Kidney (tissue), 13 donors: ENCODE measurements at regions not wholly inside any gene's neighbourhood (a gene's known extent, or its start where the extent isn't known, plus 50 kb on each side); places are given as distances from the start of the nearest gene placed in this dataset.
A peak's percentile ranks its signal among the peaks of the same experiment; 100 is the strongest.
"Not testable (repeated sequence)": the region's sequence is repeated elsewhere in the genome, so short reads cannot be mapped to it uniquely, and the experiment has no call there.

Source experiments
- DNase-seq, 5 donors: peaks; one replicate each; pipeline ENCODE4 v3.0.0-alpha.2; 2013 to 2020
- FAIRE-seq: peaks from 2 replicates; lab custom pipeline; 2012; peaks lifted over from hg19 to GRCh38; lab: Jason Lieb, UNC
- H3K27ac ChIP-seq, 2 donors: one replicate each; pipeline ENCODE4 v1.7.0; 2013; ENCODE audit warnings: low read depth in 2 of 2, low read length in 2 of 2, inconsistent platforms in 1 of 2
- H3K27me3 ChIP-seq: one replicate; pipeline ENCODE4 v1.7.1; 2013; ENCODE audit warnings: low read length, inconsistent platforms; ENCODE audit not compliant: control insufficient read depth, insufficient read depth
- H3K36me3 ChIP-seq, 3 donors: one replicate each; pipeline versions ENCODE4 v1.7.0 to v1.7.1; 2013; ENCODE audit warnings: low read length in 3 of 3, control low read depth in 1 of 3, inconsistent platforms in 1 of 3; ENCODE audit not compliant: insufficient read depth in 3 of 3, control insufficient read depth in 2 of 3
- H3K4me1 ChIP-seq, 3 donors: one replicate each; pipeline versions ENCODE4 v1.7.0 to v1.7.1; 2013; ENCODE audit warnings: low read length in 3 of 3, inconsistent platforms in 1 of 3, low read depth in 1 of 3; ENCODE audit not compliant: control insufficient read depth in 2 of 3, insufficient read depth in 2 of 3
- H3K4me3 ChIP-seq, 3 donors: one replicate each; pipeline versions ENCODE4 v1.7.0 to v1.8.1; 2013; ENCODE audit warnings: low read length in 3 of 3, control low read depth in 1 of 3, inconsistent platforms in 1 of 3
- H3K9ac ChIP-seq, 3 donors: one replicate each; pipeline versions ENCODE4 v1.7.0 to v1.7.1; 2013; ENCODE audit warnings: low read length in 3 of 3, control low read depth in 1 of 3, inconsistent platforms in 1 of 3
- H3K9me3 ChIP-seq, 3 donors: one replicate each; pipeline versions ENCODE4 v1.7.0 to v1.7.1; 2013; ENCODE audit warnings: low read length in 3 of 3, control low read depth in 1 of 3, inconsistent platforms in 1 of 3; ENCODE audit not compliant: control insufficient read depth in 2 of 3, insufficient read depth in 1 of 3
- intact Hi-C: fragments of 100-400 bp; cut with DNase I; formaldehyde crosslinking; loops from one replicate; pipeline ENCODE4 v1.11.1; 2022
- TF ChIP-seq, protein P1 (sequence below): IDR thresholded peaks from 3 replicates; pipeline ENCODE4 v1.5.1; 2012; ENCODE audit warnings: mild to moderate bottlenecking, moderate library complexity, borderline replicate concordance; ENCODE audit not compliant: insufficient read depth; ENCODE audit errors: extremely low read depth
- donor health status: control.
- donor health status: control.
- donor health status: control.
- donor health status: control.
- donor health status: control.
- donor health status: DM: yes; HTN: yes; CAD: no.
- donor health status: Normal renal cell carcinoma (clear cell type).

DNA sequence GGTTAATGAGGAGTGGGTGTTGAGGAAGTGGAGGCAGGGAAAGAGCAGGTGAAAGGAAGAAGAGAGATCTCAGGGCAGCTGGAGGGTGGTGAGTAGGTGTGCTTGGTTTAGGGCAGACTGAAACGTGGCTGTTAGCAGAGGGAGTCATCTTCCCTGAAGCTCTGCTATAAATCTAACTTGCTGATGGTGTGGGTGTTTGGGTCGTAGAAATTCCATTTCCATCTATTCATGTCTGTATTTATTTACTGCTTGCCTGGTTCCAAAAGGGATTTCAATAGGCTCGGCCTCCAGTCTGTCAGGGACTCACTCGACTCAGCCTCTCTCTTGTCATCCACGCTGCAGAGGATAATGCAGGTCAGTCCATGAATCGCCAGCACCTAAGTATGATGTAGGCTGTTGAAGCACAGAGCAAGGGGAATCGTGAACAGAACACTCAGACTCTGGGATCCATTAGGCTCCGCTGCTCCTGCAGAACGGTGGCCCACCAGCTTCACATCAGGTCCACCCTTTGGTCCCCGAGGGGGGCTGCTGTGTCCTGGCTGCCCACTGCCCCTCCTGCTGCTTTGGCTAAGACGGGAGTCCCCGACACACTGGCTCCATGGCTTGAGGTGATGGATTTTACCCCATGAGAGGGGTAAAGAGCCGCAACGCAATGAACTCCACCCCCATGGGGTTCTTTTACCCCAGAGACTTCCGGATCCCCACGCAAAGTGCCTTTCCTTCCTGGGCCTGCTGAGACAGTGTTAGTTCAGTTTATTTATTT, 156.2 kb downstream of the RHOU start:
- TF ChIP-seq, protein P1, sequence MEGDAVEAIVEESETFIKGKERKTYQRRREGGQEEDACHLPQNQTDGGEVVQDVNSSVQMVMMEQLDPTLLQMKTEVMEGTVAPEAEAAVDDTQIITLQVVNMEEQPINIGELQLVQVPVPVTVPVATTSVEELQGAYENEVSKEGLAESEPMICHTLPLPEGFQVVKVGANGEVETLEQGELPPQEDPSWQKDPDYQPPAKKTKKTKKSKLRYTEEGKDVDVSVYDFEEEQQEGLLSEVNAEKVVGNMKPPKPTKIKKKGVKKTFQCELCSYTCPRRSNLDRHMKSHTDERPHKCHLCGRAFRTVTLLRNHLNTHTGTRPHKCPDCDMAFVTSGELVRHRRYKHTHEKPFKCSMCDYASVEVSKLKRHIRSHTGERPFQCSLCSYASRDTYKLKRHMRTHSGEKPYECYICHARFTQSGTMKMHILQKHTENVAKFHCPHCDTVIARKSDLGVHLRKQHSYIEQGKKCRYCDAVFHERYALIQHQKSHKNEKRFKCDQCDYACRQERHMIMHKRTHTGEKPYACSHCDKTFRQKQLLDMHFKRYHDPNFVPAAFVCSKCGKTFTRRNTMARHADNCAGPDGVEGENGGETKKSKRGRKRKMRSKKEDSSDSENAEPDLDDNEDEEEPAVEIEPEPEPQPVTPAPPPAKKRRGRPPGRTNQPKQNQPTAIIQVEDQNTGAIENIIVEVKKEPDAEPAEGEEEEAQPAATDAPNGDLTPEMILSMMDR, result no peak
- FAIRE-seq, result no peak
- no peak for DNase-seq
- no peak overlapping the region for H3K27ac ChIP-seq
- H3K36me3 ChIP-seq, result no peaks in the 10 kb centered on the region
- intact Hi-C loops, result no loop called here
- no peaks in the 10 kb centered on the region for H3K9me3 ChIP-seq
- no peak overlapping the region for H3K4me3 ChIP-seq
- H3K4me1 ChIP-seq, result no peaks in the 10 kb centered on the region
- H3K9ac ChIP-seq, result no peak overlapping the region
- H3K27me3 ChIP-seq, result no peaks in the 10 kb centered on the region

DNA sequence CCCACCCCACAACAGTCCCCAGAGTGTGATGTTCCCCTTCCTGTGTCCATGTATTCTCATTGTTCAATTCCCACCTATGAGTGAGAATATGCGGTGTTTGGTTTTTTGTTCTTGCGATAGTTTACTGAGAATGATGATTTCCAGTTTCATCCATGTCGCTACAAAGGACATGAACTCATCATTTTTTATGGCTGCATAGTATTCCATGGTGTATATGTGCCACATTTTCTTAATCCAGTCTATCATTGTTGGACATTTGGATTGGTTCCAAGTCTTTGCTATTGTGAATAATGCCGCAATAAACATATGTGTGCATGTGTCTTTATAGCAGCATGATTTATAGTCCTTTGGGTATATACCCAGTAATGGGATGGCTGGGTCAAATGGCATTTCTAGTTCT, 156.9 kb downstream of the RHOU start:
- H3K9ac ChIP-seq, H3K36me3 ChIP-seq, H3K9me3 ChIP-seq, DNase-seq, H3K27me3 ChIP-seq, FAIRE-seq, intact Hi-C loops, H3K4me3 ChIP-seq, H3K27ac ChIP-seq, H3K4me1 ChIP-seq: not testable (repeated sequence)

DNA sequence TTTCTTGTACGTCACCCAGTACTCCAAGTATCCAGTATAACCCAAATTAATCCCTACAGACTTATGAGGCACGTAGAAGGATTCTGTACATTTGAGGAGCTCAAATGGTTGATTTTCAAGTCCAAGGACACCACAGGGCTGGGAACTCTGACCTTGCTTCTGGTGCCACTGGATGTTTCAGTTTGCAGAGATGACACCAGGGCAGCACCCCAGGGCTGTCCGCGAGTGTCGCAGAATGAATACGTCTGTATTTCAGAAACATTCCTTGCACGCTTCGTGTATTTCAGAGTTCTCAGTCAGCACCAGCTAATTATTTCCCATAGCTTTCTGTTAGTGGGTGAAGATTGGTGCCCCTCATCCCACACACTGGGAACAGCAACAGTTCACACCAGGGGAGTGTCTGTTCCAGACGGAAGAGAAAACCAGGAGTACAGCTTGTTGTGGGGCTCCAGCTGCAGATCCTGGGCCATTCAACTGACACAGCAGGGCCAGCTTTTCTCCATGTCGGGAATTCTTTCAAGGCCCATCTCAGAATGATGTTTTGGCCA, 159.2 kb downstream of the RHOU start:
- no peaks in the 10 kb centered on the region for H3K36me3 ChIP-seq
- intact Hi-C loops, result no loop called here
- no peak overlapping the region for H3K27ac ChIP-seq
- TF ChIP-seq, protein P1, result no peak
- no peaks in the 10 kb centered on the region for H3K9me3 ChIP-seq
- H3K9ac ChIP-seq, result no peak overlapping the region
- no peak overlapping the region for H3K4me3 ChIP-seq
- FAIRE-seq (no peak), DNase-seq (peak in 2 of 5 donors; percentile 29 to 43)
- H3K27me3 ChIP-seq, result no peaks in the 10 kb centered on the region
- no peaks in the 10 kb centered on the region for H3K4me1 ChIP-seq

DNA sequence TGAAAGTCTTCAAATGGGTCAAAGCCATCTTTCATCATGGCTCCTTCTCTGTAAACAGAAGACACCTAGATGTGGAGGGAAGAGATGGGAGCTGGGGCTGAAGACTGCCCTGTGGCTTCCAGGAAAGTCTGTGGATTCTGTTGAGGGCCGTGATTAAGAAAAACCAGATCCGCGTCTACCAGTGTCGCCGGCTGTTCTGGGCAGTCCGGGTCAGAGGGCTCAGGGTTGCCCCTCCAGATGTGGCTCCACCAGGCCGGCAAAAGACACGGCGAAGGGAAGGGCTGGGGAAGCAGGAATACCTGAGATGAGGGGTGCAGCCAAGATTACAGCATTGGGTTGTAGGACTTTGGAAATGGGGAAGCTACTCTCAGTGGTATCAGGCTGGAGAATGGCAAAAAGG, 162.6 kb downstream of the RHOU start:
- H3K27ac ChIP-seq, result no peak overlapping the region
- no peak for DNase-seq
- H3K4me1 ChIP-seq, result peaks cover 0 to 4% (median 3%) of the 10 kb centered on the region in 3 donors
- no peak overlapping the region for H3K9ac ChIP-seq
- TF ChIP-seq, protein P1, result no peak
- no peaks in the 10 kb centered on the region for H3K27me3 ChIP-seq
- no peaks in the 10 kb centered on the region for H3K36me3 ChIP-seq
- H3K9me3 ChIP-seq, result no peaks in the 10 kb centered on the region
- H3K4me3 ChIP-seq, result no peak overlapping the region
- no peak for FAIRE-seq
- intact Hi-C loops, result no loop called here
